ENCODE measurements at regions not wholly inside any gene's neighbourhood (a gene's known extent, or its start where the extent isn't known, plus 50 kb on each side); places are given as distances from the start of the nearest gene placed in this dataset.
"Not testable (repeated sequence)": the region's sequence is repeated elsewhere in the genome, so short reads cannot be mapped to it uniquely, and the experiment has no call there.

DNA sequence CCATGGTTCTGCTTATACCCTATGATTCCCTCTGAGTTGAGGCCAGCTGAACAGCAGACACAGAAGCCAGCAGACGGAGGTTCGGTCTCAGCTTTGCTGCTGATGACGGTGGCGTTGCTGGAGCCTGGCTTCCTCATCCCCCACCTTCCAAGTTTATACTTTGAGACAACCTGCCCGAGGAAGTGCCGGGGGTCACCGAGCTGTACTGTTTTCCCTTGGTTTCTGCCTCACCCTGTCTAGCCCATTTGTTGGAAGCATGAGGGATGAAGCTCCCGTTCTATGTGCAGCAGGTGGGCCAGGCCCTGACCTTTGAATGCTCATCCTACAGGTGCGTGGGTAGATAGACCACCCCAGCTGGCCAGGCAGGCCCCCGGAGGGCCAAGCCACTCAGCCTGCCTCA is 117.3 kb downstream of the MYCN start:
- peak; percentile 26 for DNase-seq

DNA sequence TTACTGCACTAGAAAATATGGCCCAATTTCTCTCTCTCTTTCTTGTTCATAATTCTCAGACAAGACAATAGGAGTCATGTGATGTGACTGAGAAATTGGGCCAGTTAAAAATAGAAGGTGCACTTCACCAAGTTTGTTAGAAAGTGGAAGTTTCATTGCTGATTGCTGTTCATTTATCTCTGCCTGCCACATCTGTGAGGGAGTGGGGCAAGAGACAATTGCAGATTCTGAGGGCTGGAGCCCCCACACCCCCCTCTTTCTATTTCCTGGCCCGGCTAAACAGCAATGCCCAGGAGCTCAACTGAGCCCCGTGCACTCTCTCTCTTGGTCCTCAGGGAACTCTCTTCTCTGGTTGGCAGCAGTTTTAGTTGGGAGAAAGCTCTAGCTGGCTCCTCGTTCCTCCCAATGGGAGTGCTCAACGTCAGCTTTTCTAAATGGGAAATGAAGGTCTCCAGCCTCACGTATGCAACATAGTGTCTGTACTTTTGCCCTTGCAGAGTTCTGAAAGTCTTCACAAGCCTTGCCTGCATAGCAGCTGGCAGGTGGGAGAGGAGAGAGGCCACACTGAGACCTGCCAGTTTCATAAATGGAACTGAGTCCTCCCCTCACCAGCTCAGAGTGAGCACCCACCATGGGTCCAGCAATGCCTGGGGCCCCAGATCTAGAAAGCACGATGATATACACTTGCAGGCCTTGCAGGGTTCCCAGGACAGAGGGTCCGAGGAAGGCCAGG is 115.7 kb downstream of the MYCN start:
- DNase-seq, result peak; percentile 87

- no peak for DNase-seq
Observed at GRCh38 chr2:16053437-16054257, 113.3 kb downstream of the MYCN start.

GRCh38 chr2:16052571-16053052 is 112.3 kb downstream of the MYCN start:
- DNase-seq, result not testable (repeated sequence)

DNA sequence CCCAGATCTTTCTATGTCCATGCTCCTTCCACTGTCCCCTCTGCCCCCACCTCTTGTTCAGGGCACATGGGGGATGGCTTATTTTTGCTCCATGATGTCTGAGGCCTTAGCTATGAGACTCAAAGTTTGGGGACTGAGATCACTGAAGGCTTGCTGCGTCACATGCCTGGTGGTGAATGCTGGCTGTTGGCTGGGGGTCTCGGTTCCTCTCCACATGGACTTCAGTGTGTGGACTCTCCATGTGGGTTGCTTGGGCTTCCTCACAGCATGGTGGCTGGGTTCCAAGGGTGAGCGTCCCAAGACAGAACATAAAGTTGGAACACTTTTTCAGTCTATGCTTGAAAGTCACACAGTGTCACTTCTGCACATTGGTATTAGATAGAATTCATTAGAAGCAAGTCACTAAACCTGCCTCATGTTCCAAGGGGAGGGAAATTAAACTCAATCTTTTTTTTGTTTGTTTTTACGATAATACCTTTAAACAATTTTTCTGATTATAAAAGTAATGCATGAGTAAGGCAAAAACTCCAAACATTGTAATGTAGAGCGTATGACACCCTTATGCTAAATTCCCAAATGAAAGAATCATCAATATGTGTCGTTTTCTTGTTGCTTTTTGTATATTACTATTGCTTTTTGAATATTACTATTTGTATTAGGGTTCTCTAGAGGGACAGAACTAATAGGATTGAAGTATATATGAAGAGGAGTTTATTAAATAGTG is 111.7 kb downstream of the MYCN start:
- no peak for DNase-seq

- no peak for DNase-seq
Observed at GRCh38 chr2:16050908-16051489, 110.6 kb downstream of the MYCN start.

DNA sequence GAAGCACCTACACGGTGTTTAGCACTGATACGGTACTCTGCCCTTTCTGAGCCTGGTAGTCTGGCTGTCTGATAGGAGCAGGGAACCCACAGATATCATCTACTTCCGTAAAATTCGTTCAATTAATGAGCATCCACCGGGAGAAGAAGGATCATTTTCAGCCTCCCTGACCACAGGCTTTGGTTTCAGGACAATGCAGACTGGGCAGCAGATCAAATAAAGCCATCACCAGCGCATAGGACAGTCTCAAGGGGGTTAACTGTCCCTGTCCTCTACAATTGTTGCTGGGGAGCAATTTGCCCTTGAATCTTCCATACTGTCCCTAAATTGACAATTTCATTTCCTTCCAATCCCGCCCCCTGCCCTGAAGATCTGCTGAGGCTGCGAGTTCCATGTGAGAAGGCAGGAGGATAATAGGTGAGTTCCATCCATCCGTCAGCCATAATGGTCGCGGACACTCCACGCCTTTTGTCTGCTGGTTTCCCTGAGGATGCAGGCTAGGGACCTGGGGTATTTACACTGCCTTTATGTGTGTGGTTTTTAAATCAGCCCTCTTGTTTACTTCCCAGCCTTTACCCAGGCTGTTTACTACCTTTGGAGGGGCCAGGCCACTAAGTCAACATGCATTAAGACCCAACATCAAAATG is 110.0 kb downstream of the MYCN start:
- DNase-seq, result no peak

- DNase-seq, result no peak
Observed at GRCh38 chr2:16049406-16049805, 109.1 kb downstream of the MYCN start.

DNA sequence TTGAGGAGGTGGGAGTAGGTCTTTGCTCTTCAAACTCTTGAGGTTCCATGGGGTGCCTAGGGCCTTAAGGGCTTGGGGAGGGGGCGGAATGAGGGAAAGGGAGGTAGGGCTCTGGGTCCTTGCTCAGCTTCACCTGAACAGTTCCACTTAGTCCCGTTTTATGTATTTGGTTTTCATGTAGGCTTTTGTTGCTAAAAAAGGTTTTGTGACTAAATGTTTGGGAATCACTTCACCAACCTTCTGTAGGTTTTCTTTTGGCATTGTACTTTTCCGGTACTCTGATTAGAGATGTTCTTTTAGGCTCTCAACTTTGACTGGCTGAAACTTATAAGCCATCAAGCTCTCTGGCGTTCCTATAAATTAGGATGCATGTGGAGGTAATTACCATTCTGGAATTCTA is 108.1 kb downstream of the MYCN start:
- DNase-seq, result no peak

- DNase-seq, result no peak
Observed at GRCh38 chr2:16047701-16048100, 107.4 kb downstream of the MYCN start.

DNA sequence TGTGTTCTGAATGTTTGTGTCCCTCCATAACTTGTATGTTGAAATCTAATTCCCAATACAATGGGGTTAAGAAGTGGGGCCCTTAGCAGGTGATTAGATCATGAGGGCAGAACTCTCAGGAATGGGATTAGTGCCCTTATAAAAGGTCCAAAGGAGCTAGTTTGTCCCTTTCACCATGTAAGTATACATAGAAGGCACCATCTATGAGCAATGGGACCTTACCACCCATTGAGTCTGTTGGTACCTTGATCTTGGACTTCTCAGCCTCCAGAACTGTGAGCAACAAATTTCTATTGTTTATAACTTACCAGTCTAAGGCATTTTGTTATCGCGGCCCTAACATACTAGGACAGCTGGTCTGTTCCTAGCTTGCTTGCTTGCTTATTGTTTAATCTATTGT is 106.3 kb downstream of the MYCN start:
- DNase-seq, result no peak

DNA sequence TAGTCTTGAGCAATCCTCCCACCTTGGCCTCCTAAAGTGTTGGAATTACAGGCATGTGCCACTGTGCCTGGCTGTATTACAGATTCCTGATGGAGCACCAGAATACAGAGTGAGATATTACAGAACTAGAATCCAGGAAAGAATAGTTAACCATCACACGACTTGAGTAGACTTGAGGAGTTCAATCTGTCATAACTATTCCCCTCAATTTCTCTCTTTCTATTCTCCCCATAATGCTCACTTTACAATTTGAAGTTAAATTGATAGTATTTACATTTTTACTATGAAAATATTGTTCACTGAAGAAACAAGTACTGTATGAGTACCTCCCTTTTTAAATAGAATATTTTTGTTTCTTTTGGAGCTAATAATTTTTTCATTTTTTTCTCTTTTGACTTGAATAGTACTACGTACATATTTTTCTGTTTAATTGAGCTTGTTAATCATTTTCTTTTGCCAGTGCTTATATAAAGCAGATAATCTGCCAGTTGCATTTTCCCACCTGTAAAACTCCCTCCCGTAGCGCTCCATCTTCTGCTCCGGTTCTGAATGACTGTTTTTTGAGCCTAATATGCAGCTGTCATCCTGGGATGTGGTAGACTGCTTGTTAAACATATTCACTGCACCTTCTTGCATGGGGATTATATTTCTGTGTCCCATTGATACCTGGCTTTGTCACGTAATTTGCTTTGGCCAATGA is 105.5 kb downstream of the MYCN start:
- DNase-seq, result no peak

- no peak for DNase-seq
Observed at GRCh38 chr2:16044946-16045456, 104.7 kb downstream of the MYCN start.

GRCh38 chr2:16043627-16044026 is 103.3 kb downstream of the MYCN start:
- no peak for DNase-seq

- no peak for DNase-seq
Observed at GRCh38 chr2:16043192-16043591, 102.8 kb downstream of the MYCN start.

- no peak for DNase-seq
Observed at GRCh38 chr2:16042201-16042700, 101.9 kb downstream of the MYCN start.

DNA sequence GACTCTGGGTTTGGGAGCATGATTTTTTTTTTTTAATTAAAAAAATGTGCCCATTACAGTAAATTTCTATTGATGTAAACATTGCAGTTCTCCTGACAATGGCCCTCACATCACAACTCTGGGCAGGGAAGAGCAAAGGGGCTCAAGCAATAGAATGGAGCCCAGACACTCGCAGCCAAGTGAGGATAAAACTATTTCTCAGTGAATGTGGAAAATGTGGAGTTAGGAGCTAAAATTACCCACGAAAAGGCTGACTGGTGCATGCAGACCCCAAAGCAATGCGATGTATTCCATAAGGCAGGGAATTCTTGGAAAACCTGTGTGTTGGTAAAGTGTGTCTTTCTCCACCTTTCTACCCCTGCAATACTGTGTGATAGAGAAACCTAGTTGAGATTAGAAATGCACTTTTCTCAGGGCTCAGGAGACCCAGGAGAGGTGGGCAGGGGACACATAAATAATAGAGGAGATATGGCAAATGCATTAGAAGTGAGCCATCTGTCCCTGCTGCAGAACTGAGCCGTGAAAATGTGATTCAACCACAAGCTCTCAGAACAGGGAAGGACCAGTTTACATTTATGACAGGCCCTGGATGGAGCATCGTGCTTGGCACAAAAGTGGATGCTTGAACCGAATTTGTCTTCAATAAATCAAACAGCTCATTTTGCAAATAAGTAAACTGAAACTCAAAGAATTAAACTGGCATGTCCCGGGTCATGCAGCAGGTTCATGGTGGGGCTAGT is 100.1 kb downstream of the MYCN start:
- no peak for DNase-seq

DNA sequence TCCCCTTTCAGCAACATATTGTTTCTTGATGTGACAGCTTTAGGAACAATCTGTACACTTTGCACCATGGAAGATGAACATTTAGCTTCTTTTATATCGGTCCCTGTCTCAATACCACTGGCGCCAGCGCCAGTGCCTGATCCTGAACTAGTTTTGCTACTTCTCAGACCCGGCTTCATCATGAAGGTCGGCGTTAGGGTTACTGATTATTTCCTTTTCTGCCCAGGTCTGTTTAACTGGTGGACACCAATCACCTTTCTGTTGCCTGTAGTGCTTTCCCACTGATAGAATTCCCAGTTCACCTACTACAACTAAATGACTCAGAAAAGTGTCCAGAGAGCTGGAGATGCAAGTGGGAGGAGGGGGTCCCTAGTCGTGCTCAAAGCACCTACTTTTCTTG is 99.5 kb downstream of the MYCN start:
- no peak for DNase-seq

GRCh38 chr2:16039055-16039454 is 98.7 kb downstream of the MYCN start:
- DNase-seq, result no peak

- DNase-seq, result no peak
Observed at GRCh38 chr2:16038621-16039020, 98.3 kb downstream of the MYCN start.

All from RPMI8226 (cell line).